ENCODE measurements at regions not wholly inside any gene's neighbourhood (a gene's known extent, or its start where the extent isn't known, plus 50 kb on each side); places are given as distances from the start of the nearest gene placed in this dataset.

DNA sequence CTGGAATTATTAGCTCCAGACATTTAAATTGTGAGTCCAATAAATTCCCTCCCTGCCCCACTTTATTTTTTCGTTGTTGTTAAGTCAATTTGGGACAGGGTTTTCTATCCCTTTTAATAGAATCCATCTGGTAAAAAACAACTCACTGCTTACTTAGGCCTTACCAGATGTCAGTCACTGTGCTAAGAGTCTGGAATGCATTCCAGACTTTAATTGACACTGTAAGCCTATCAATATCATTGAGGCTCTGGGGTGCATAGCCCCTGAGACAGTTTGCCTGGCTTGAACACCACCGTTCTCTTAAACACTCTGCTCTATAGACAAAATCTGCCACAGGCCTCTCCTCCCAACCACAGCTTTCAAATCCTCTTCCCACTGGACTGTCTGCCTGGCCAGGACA is 175.9 kb downstream of the NSG2 start:
- FAIRE-seq (no peak), DNase-seq (ENCODE audit: low read depth, low spot score) (no peak)
- Histone ChIP-seq H3K36me3 (ENCODE audit: control insufficient read depth in 2 of 2, extremely low read depth in 1 of 2, insufficient read depth in 2 of 2, low read length in 2 of 2) (no peaks in the 10 kb centered on the region), H3K9me3 (replicated peaks; ENCODE audit: control insufficient read depth, insufficient read depth, low read length) (peaks cover 2% of the 10 kb centered on the region), H3K4me1 (ENCODE audit: control insufficient read depth, extremely low read depth, insufficient read depth, low read length) (no peaks in the 10 kb centered on the region), H3K4me2 (ENCODE audit: insufficient read depth, low read length) (no peak overlapping the region), H3K27ac (ENCODE audit: insufficient read depth, low read depth, low read length) (no peak overlapping the region), H3K79me2 (ENCODE audit: control insufficient read depth, insufficient read depth, low read length) (no peaks in the 10 kb centered on the region), H4K20me1 (replicated peaks; ENCODE audit: control insufficient read depth, extremely low read depth, insufficient read depth, low read length) (no peaks in the 10 kb centered on the region), H3K9ac (replicated peaks; ENCODE audit: extremely low read depth, insufficient read depth, low read length) (no peak overlapping the region), H2AFZ (ENCODE audit: low read depth, low read length) (no peak overlapping the region), H3K4me3 (replicated peaks in 1 of 3; ENCODE audit: insufficient read depth in 1 of 3, low read depth in 1 of 3, low read length in 3 of 3) (no peak overlapping the region), H3K9me1 (replicated peaks; ENCODE audit: control insufficient read depth, extremely low read depth, insufficient read depth, low read length) (no peaks in the 10 kb centered on the region), H3K27me3 (ENCODE audit: control insufficient read depth in 2 of 2, insufficient read depth in 2 of 2, low read length in 2 of 2) (no peaks in the 10 kb centered on the region)
- CTCF ChIA-PET = no interaction called here
- intact Hi-C loops (cut with micrococcal nuclease) = no loop called here
- dilution Hi-C loops (cut with MboI; ENCODE audit: extremely low pct_ligation_motif_present, low sequenced_read_pairs) = no loop called here
- POLR2A ChIA-PET = no interaction called here
- BruUV-seq (replicated peaks) = no TSS peak
- TF ChIP-seq GATA2 (IDR thresholded peaks at IDR 0.05; ENCODE audit: insufficient read depth, insufficient read length, low read depth, low read length) = no peak
- TF ChIP-seq, protein P1, sequence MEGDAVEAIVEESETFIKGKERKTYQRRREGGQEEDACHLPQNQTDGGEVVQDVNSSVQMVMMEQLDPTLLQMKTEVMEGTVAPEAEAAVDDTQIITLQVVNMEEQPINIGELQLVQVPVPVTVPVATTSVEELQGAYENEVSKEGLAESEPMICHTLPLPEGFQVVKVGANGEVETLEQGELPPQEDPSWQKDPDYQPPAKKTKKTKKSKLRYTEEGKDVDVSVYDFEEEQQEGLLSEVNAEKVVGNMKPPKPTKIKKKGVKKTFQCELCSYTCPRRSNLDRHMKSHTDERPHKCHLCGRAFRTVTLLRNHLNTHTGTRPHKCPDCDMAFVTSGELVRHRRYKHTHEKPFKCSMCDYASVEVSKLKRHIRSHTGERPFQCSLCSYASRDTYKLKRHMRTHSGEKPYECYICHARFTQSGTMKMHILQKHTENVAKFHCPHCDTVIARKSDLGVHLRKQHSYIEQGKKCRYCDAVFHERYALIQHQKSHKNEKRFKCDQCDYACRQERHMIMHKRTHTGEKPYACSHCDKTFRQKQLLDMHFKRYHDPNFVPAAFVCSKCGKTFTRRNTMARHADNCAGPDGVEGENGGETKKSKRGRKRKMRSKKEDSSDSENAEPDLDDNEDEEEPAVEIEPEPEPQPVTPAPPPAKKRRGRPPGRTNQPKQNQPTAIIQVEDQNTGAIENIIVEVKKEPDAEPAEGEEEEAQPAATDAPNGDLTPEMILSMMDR (IDR thresholded peaks at IDR 0.05; ENCODE audit: extremely low read depth in 1 of 2, insufficient read depth in 1 of 2, low read depth in 1 of 2, low read length in 2 of 2) = no peak
- no peak for TF ChIP-seq POLR2A (IDR thresholded peaks at IDR 0.05; ENCODE audit: low read depth, low read length)
- no peak for TF ChIP-seq MYC (IDR thresholded peaks at IDR 0.05; ENCODE audit: low read depth, low read length)
- TF ChIP-seq POLR2AphosphoS5 (IDR thresholded peaks at IDR 0.05; ENCODE audit: insufficient read depth, low read depth, low read length) = no peak
- TF ChIP-seq FOS (IDR thresholded peaks at IDR 0.05; ENCODE audit: borderline replicate concordance, insufficient read depth, low read length) = no peak
- TF ChIP-seq EZH2 (IDR thresholded peaks at IDR 0.05; ENCODE audit: borderline replicate concordance, low read depth, low read length, severe bottlenecking) = no peak
- TF ChIP-seq JUN (IDR thresholded peaks at IDR 0.05; ENCODE audit: borderline replicate concordance, insufficient read depth, insufficient read length, low read depth) = no peak
- TF ChIP-seq, protein P2, sequence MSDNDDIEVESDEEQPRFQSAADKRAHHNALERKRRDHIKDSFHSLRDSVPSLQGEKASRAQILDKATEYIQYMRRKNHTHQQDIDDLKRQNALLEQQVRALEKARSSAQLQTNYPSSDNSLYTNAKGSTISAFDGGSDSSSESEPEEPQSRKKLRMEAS (IDR thresholded peaks at IDR 0.05; ENCODE audit: insufficient read depth, insufficient read length) = no peak
